Anterior cingulate cortex (tissue), 58 donors: ENCODE measurements at regions not wholly inside any gene's neighbourhood (a gene's known extent, or its start where the extent isn't known, plus 50 kb on each side); places are given as distances from the start of the nearest gene placed in this dataset.

Experiments used
- DNase-seq, 58 donors: peaks; one replicate each; lab custom pipeline; 2025; lab: John Stamatoyannopoulos, UW

GRCh38 chr13:91196958-91197357 lies 150.5 kb upstream of the MIR17HG start:
- DNase-seq, result no peak

DNA sequence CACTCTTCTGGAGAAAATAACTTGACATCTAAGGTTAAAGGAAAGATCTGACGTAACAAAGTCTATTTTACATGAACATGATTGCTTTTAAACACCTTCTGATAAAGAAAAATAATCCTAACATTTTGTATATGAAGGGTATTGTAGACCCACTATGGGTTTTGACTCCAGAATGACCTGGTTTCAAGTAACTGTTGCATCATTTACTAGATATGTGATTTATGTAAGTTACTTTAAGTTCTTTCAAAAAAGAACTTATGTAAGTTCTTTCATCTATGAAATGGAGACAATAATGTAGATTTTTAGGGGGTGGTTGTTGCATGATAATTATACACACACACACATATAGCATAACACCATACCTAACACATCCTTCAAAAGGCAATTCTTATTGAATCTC lies 147.6 kb upstream of the MIR17HG start:
- DNase-seq, result no peak

DNA sequence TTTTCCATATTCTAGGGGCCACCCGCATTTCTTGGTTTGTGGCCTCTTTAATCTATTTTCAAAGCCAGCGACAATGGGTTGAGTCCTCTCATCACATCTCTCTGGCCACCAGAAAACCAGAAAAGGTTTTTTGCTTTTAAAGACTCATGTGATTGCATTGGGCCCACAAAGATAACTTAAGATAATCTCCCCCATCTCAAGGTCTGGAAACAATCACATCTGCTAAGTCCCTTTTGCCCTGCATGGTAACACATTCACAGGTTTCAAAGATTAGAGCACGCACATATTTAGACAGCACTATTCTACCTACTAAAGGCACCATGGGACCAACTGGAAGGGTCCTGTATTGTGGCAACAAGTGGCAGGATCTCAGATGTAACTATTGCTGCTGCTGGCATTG lies 147.0 kb upstream of the MIR17HG start:
- DNase-seq, result no peak

- no peak for DNase-seq
Measured at GRCh38 chr13:91203430-91203829, 144.1 kb upstream of the MIR17HG start.

- DNase-seq, result no peak
Measured at GRCh38 chr13:91207261-91207660, 140.2 kb upstream of the MIR17HG start.

DNA sequence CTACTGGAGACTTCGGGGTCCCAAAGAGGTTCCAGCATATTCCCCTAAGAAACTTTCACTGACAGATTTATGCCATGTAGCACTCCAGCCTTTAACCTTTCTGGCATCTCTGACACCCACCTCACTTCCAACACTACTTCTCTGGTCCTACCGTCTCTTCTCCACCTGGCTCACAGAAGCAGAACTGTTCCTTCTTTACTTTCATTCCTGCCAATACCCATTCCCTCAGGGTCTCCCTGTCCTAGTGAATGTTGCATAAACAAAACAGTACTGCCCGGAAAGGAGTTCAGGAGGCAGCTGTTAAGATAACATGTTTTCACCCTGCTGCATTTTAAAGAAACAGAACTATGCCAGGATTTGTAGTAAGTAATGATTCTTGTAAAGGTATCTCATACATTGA lies 136.0 kb upstream of the MIR17HG start:
- no peak for DNase-seq

- no peak for DNase-seq
Measured at GRCh38 chr13:91212231-91212630, 135.3 kb upstream of the MIR17HG start.

DNA sequence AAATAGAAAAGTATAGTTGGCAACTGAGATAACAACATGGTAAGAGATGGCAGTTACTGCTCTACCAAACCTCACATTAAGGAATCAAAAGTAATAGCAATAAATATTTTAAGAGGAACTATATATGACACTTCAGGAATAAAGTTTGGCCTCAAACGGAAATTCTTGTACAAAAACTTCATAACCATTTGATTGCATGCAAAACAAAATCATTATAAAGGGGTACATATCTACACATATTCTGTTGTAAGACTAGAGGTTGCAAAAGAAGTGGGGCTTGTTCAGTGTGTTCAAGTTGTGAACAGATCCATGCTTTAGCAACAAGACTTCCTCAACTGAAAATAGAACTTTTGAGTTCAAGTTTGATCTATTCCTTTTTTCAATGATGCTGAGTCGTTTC lies 133.5 kb upstream of the MIR17HG start:
- no peak for DNase-seq

DNA sequence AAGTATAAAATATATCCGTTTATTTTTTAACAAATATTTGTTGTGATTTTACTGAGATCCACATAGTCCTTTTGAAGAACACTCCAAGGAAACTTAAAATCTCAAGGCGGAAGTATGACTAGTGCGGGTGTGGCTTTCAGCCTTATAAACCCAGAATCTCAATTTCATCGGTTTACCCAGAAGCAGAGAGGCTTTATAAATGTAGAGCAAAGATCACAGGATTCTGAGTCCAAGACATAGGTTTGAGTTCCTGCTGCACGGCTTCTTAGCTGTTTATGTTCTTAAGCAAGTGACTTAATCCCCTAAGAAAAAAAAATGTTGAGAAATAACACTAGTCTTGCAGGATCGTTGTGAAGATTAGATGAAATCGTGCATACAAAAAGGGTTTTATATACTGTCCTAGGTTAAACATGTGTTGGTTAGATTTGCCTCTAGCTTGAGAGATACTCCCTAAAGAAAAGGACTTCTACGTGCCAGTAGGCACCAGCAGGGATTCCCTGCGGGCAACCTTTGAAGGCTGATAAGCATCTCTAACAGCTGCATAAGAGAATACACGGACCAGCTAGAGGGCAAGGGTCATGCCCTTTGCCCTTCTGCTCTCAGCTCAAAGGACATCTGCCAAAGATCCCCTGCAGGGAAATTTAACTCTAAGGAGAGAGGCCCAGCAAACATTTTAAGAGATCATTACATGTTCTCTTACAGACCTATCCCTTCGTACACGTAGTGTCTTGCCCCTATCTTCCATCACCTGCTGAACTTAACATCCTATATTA lies 130.4 kb upstream of the MIR17HG start:
- DNase-seq, result no peak

DNA sequence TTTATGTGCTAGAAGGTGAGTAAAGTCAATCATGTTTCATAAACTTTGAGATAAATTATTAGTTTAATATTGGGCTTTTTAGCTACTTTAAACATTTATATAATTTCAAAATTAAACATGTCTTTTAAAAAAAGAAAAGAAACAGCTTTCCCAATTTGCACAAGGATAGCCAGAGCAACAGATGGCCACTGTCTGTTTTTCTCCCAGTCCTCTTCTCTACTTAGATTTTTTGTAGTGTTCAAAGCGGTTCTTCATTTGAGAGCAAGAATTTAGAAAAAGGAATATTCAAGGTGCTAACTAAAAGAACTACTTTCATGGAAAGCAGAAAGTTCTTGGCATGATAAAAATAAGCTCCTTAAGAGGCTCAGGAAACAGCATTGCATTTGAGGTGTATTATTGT lies 128.3 kb upstream of the MIR17HG start:
- DNase-seq, result peak in 1 of 58 donors; percentile 1

- no peak for DNase-seq
Measured at GRCh38 chr13:91220872-91221271, 126.6 kb upstream of the MIR17HG start.

GRCh38 chr13:91228108-91228507 lies 119.4 kb upstream of the MIR17HG start:
- no peak for DNase-seq

DNA sequence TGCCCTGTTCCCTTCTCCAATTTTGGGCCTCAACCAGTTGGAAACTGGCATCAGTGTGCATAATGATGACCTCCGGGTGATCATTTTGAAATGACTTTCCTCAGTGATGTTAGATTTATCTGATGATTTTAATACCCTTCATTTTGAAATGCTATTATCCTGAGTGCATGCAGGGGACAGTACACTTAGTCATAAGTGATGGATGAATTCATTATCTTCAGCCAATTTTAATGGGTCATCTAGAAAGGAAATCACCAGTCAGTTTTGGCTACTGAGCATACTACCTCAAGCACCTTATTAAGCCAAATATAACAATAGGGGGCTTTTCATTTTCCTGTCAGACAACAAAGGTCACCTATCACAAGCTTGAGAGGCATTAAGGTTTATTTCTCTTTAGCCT lies 118.5 kb upstream of the MIR17HG start:
- DNase-seq, result no peak

- no peak for DNase-seq
Measured at GRCh38 chr13:91232716-91233115, 114.8 kb upstream of the MIR17HG start.

DNA sequence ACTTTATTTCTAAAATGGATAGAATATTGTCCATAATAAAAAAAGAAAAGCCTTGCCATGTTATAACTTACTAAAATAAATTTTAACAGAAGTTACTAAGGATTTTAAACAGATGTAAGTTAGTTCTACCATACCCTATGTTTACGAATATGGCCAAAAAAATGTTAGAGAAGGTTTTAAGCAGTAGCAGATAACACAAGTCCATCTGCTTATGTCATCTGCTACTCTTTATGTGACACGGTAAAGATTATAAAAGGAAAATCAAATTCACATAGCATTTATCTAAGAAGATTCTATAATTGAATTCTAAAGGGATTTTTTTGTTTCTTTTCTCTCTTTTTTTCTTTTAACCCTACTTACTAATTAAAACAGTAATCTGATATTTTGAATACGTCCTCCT lies 114.2 kb upstream of the MIR17HG start:
- no peak for DNase-seq

- DNase-seq, result no peak
Measured at GRCh38 chr13:91236182-91236581, 111.3 kb upstream of the MIR17HG start.

GRCh38 chr13:91236921-91237320 lies 110.6 kb upstream of the MIR17HG start:
- DNase-seq, result no peak

GRCh38 chr13:91238036-91238435 lies 109.5 kb upstream of the MIR17HG start:
- no peak for DNase-seq

- no peak for DNase-seq
Measured at GRCh38 chr13:91240341-91240740, 107.1 kb upstream of the MIR17HG start.

DNA sequence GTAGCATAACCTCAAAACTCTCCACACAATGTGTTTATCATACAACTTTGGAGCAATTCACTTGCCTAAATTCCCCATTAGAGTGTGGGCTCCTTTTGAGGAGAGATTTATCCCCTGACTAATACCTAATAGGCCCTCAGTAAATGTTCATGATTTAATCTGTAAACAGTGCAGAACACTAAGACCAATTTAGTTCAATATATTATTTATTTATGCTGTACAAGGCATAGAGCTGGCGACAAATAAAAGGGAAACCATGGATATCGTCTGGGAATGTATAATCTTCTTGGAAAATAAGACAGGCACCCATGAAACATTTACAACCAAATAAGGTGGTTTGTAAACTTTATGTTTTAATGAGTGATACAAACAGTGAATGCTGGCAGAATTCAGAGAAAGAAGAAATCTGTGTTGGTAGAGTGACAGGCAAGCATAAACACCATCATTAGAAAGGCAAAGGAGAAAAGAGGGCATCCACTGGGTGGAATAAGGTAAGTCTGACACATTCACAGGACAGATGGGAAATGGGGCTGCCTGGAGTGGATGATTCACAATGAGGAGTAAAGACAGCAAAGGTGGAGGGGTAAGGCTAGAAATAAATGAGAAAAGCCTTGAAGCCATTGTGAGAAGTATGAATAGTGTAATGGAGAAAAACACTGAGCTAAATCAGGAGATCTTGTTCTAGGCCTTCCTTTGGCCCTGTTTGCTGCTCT lies 106.1 kb upstream of the MIR17HG start:
- no peak for DNase-seq

- DNase-seq, result peak in 3 of 58 donors; percentile 2 to 5 (median 4)
Measured at GRCh38 chr13:91242652-91243051, 104.8 kb upstream of the MIR17HG start.

- no peak for DNase-seq
Measured at GRCh38 chr13:91245288-91245687, 102.2 kb upstream of the MIR17HG start.
